Endothelial cell of umbilical vein (primary cell): ENCODE measurements at regions not wholly inside any gene's neighbourhood (a gene's known extent, or its start where the extent isn't known, plus 50 kb on each side); places are given as distances from the start of the nearest gene placed in this dataset.

Source experiments
- BruUV-seq: library from RNA; stranded (reverse); fragments of 400-500 nt; replicated peaks from 2 replicates; lab custom pipeline; 2021; lab: Mats Ljungman, UMichigan
- CTCF ChIA-PET: fragments of 300-600, 350-600 bp; sonication (Branson Sonifier 250); formaldehyde crosslinking; loops from one replicate; lab custom pipeline; 2021; ENCODE audit warnings: antibody characterized with exemption, inconsistent platforms; lab: Charles Lee
- POLR2A ChIA-PET: fragments of 300-600, 350-600 bp; sonication (Branson Sonifier 250); formaldehyde crosslinking; loops from one replicate; lab custom pipeline; 2021; ENCODE audit warnings: antibody characterized with exemption, inconsistent platforms; lab: Charles Lee
- DNase-seq: peaks from one replicate; pipeline ENCODE4 v3.0.0-alpha.2; 2011; ENCODE audit warnings: low read depth, low spot score
- FAIRE-seq: peaks from 2 replicates; lab custom pipeline; 2011; peaks lifted over from hg19 to GRCh38; lab: Jason Lieb, UNC
- H2AFZ ChIP-seq: 2 replicates; pipeline ENCODE4 v1.6.0; 2012; ENCODE audit warnings: low read depth, low read length, control low read depth, inconsistent platforms
- H3K27ac ChIP-seq: 2 replicates; pipeline ENCODE4 v1.5.1; 2011; ENCODE audit warnings: low read depth, mild to moderate bottlenecking, control low read depth, low read length, moderate library complexity; ENCODE audit not compliant: insufficient read depth
- H3K27me3 ChIP-seq, 2 experiments: 2 replicates each; pipeline versions ENCODE4 v1.6.0 to v1.6.1; 2011; ENCODE audit warnings: low read length in 2 of 2, mixed read lengths in 1 of 2; ENCODE audit not compliant: control insufficient read depth in 2 of 2, insufficient read depth in 2 of 2
- H3K36me3 ChIP-seq, 2 experiments: 2 replicates in 1 of 2; 3 replicates in 1 of 2; pipeline ENCODE4 v1.5.1; 2011; ENCODE audit warnings: low read length in 2 of 2, mild to moderate bottlenecking in 1 of 2, moderate library complexity in 1 of 2; ENCODE audit not compliant: control insufficient read depth in 2 of 2, insufficient read depth in 2 of 2; ENCODE audit errors: extremely low read depth in 1 of 2
- H3K4me1 ChIP-seq: 3 replicates; pipeline ENCODE4 v1.5.1; 2011; ENCODE audit warnings: mild to moderate bottlenecking, low read length; ENCODE audit not compliant: control insufficient read depth, insufficient read depth; ENCODE audit errors: extremely low read depth
- H3K4me2 ChIP-seq: 2 replicates; pipeline ENCODE4 v1.6.1; 2011; ENCODE audit warnings: low read length, control low read depth, mixed read lengths; ENCODE audit not compliant: insufficient read depth
- H3K4me3 ChIP-seq, 3 experiments: fragments of 200-600 bp in 1 of 3; sonication (generic), shearing (Covaris generic) in 1 of 3; replicated peaks in 1 of 3; 2 replicates each; pipeline ENCODE4 v1.5.1; 2011 to 2016; ENCODE audit warnings: control low read depth in 3 of 3, low read length in 3 of 3, mild to moderate bottlenecking in 2 of 3, inconsistent platforms in 1 of 3, low read depth in 1 of 3, moderate library complexity in 1 of 3; ENCODE audit not compliant: insufficient read depth in 1 of 3
- H3K79me2 ChIP-seq: 2 replicates; pipeline ENCODE4 v1.6.0; 2012; ENCODE audit warnings: low read length, inconsistent platforms; ENCODE audit not compliant: control insufficient read depth, insufficient read depth
- H3K9ac ChIP-seq: replicated peaks from 2 replicates; pipeline ENCODE3; 2011; ENCODE audit warnings: low read length, control low read depth; ENCODE audit not compliant: insufficient read depth; ENCODE audit errors: extremely low read depth
- H3K9me1 ChIP-seq: replicated peaks from 3 replicates; pipeline ENCODE4 v1.6.0; 2011; ENCODE audit warnings: mild to moderate bottlenecking, low read length; ENCODE audit not compliant: control insufficient read depth, insufficient read depth; ENCODE audit errors: extremely low read depth
- H3K9me3 ChIP-seq: replicated peaks from 2 replicates; pipeline ENCODE4 v1.5.1; 2012; ENCODE audit warnings: low read length, inconsistent platforms; ENCODE audit not compliant: control insufficient read depth, insufficient read depth
- H4K20me1 ChIP-seq: replicated peaks from 2 replicates; pipeline ENCODE3; 2011; ENCODE audit warnings: mild to moderate bottlenecking, low read length; ENCODE audit not compliant: control insufficient read depth, insufficient read depth; ENCODE audit errors: extremely low read depth
- EZH2 ChIP-seq: IDR thresholded peaks from 2 replicates; pipeline ENCODE4 v1.6.1; 2012; ENCODE audit warnings: borderline replicate concordance, low read depth, mild to moderate bottlenecking, moderate library complexity, low read length, inconsistent platforms; ENCODE audit not compliant: severe bottlenecking
- FOS ChIP-seq: IDR thresholded peaks from 2 replicates; pipeline ENCODE4 v1.6.1; 2011; ENCODE audit warnings: mild to moderate bottlenecking, low read length, moderate library complexity, borderline replicate concordance; ENCODE audit not compliant: insufficient read depth
- GATA2 ChIP-seq: IDR thresholded peaks from 2 replicates; pipeline ENCODE4 v1.7.0; 2011; ENCODE audit warnings: low read depth, mild to moderate bottlenecking, moderate library complexity, mixed read lengths, low read length; ENCODE audit not compliant: insufficient read length, insufficient read depth
- JUN ChIP-seq: IDR thresholded peaks from 2 replicates; pipeline ENCODE4 v1.6.1; 2011; ENCODE audit warnings: borderline replicate concordance, low read depth; ENCODE audit not compliant: insufficient read length, insufficient read depth
- MAX ChIP-seq: IDR thresholded peaks from 2 replicates; pipeline ENCODE4 v1.6.1; 2011; ENCODE audit not compliant: insufficient read depth, insufficient read length
- MYC ChIP-seq: IDR thresholded peaks from one replicate; pipeline ENCODE4 v1.6.1; 2011; ENCODE audit warnings: mild to moderate bottlenecking, low read depth, low read length
- POLR2A ChIP-seq: IDR thresholded peaks from 2 replicates; pipeline ENCODE4 v1.6.1; 2012; ENCODE audit warnings: low read depth, mild to moderate bottlenecking, control low read depth, low read length
- POLR2AphosphoS5 ChIP-seq: IDR thresholded peaks from 2 replicates; pipeline ENCODE4 v1.6.1; 2012; ENCODE audit warnings: low read depth, mild to moderate bottlenecking, control low read depth, low read length, moderate library complexity; ENCODE audit not compliant: insufficient read depth
- dilution Hi-C: fragments of 300-500 bp; cut with MboI; formaldehyde crosslinking; loops from one replicate; pipeline ENCODE4 v1.15.0; 2019; ENCODE audit warnings: low sequenced_read_pairs; ENCODE audit not compliant: extremely low pct_ligation_motif_present
- intact Hi-C: fragments of 100-400 bp; cut with micrococcal nuclease; formaldehyde crosslinking; loops from one replicate; pipeline ENCODE4 v1.10.0; 2022
- TF ChIP-seq, protein P1 (sequence below), 2 donors: IDR thresholded peaks; 1 replicate in 1 of 2; 2 replicates in 1 of 2; pipeline ENCODE4 v1.5.1; 2011; ENCODE audit warnings: low read length in 2 of 2, mild to moderate bottlenecking in 2 of 2, moderate library complexity in 2 of 2, control low read depth in 1 of 2, inconsistent platforms in 1 of 2, low read depth in 1 of 2; ENCODE audit not compliant: insufficient read depth in 1 of 2; ENCODE audit errors: extremely low read depth in 1 of 2

DNA sequence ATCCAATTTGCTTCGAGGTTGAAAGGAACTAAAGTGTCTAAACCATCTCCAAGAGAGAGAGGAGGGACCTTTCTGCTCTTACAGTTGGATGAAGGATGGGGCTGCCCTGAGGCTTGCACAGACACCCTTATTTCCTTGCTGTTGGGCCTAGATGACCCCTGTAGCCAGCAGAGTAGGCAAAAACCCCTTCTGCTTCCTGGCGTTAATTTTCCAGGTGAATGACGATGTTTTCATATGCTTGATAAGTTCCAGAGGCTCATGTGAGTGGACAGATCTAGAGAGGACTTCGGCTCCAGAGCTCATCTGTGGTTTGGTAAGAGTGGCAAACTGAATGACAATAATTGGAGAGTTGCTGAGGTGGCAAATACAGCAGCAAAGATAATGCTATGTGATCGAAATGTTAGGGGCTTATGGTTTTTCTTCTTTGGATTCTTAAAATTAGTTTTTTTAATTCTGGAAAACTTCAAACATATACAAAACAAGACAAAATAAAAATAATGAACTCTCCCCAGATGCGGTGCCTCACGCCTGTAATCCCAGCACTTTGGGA is 98.6 kb upstream of the MAP4K3 start:
- ChIA-PET POLR2A (no interaction called here), CTCF (no interaction called here)
- FAIRE-seq (peak; percentile 52), DNase-seq (no peak)
- peaks cover 3% of the 10 kb centered on the region for H3K4me1 ChIP-seq
- no peaks in the 10 kb centered on the region for H4K20me1 ChIP-seq
- H3K4me3 ChIP-seq = no peak overlapping the region
- peaks cover 0 to 3% of the 10 kb centered on the region in 2 experiments for H3K27me3 ChIP-seq
- no peaks in the 10 kb centered on the region for H3K9me1 ChIP-seq
- no peaks in the 10 kb centered on the region for H3K9me3 ChIP-seq
- no peak overlapping the region for H3K27ac ChIP-seq
- no peak overlapping the region for H3K4me2 ChIP-seq
- dilution Hi-C loops (no loop called here), intact Hi-C loops (no loop called here)
- H2AFZ ChIP-seq = no peak overlapping the region
- no peaks in the 10 kb centered on the region for H3K36me3 ChIP-seq
- BruUV-seq = no TSS peak
- no peak overlapping the region for H3K9ac ChIP-seq
- TF ChIP-seq FOS = no peak
- TF ChIP-seq POLR2A = no peak
- no peaks in the 10 kb centered on the region for H3K79me2 ChIP-seq

- POLR2A ChIA-PET = interaction anchor here (0.7 kb wide), 1 partner anchor 9 kb away, joined by 7 read pairs; no protein-coding TSS in a partner anchor
- H3K9ac ChIP-seq = no peak overlapping the region
- H3K9me3 ChIP-seq = no peaks in the 10 kb centered on the region
- no peaks in the 10 kb centered on the region for H3K4me1 ChIP-seq
- BruUV-seq = no TSS peak
- intact Hi-C loops (no loop called here), dilution Hi-C loops (no loop called here)
- H3K79me2 ChIP-seq = no peaks in the 10 kb centered on the region
- no peak overlapping the region for H3K4me3 ChIP-seq
- no peaks in the 10 kb centered on the region for H3K36me3 ChIP-seq
- TF ChIP-seq POLR2AphosphoS5 (no peak), FOS (no peak), EZH2 (no peak), MYC (no peak), POLR2A (no peak), JUN (no peak), MAX (no peak), GATA2 (no peak)
- TF ChIP-seq, protein P1, sequence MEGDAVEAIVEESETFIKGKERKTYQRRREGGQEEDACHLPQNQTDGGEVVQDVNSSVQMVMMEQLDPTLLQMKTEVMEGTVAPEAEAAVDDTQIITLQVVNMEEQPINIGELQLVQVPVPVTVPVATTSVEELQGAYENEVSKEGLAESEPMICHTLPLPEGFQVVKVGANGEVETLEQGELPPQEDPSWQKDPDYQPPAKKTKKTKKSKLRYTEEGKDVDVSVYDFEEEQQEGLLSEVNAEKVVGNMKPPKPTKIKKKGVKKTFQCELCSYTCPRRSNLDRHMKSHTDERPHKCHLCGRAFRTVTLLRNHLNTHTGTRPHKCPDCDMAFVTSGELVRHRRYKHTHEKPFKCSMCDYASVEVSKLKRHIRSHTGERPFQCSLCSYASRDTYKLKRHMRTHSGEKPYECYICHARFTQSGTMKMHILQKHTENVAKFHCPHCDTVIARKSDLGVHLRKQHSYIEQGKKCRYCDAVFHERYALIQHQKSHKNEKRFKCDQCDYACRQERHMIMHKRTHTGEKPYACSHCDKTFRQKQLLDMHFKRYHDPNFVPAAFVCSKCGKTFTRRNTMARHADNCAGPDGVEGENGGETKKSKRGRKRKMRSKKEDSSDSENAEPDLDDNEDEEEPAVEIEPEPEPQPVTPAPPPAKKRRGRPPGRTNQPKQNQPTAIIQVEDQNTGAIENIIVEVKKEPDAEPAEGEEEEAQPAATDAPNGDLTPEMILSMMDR (IDR thresholded peaks at IDR 0.05; ENCODE audit: extremely low read depth in 1 of 2, insufficient read depth in 1 of 2, low read depth in 1 of 2, low read length in 2 of 2) = no peak
- no peak overlapping the region for H2AFZ ChIP-seq
- H4K20me1 ChIP-seq = no peaks in the 10 kb centered on the region
- peaks cover 0 to 3% of the 10 kb centered on the region in 2 experiments for H3K27me3 ChIP-seq
- H3K4me2 ChIP-seq = no peak overlapping the region
- no peak overlapping the region for H3K27ac ChIP-seq
- FAIRE-seq (no peak), DNase-seq (no peak)
- CTCF ChIA-PET = interaction anchor here (1.4 kb wide), 1 partner anchor 193 kb away, joined by 3 read pairs; no protein-coding TSS in a partner anchor
- H3K9me1 ChIP-seq = no peaks in the 10 kb centered on the region
Observed at GRCh38 chr2:39537150-39537549, 100.1 kb upstream of the MAP4K3 start.
